H9 (cell line): ENCODE measurements at regions not wholly inside any gene's neighbourhood (a gene's known extent, or its start where the extent isn't known, plus 50 kb on each side); places are given as distances from the start of the nearest gene placed in this dataset.

ENCODE experiments used
- DNase-seq: peaks from one replicate; pipeline ENCODE4 v3.0.0-alpha.2; 2017
- H2AFZ ChIP-seq: one replicate; pipeline ENCODE4 v1.6.1; 2013; ENCODE audit warnings: mild to moderate bottlenecking, low read length, control low read depth, moderate library complexity
- H2AK5ac ChIP-seq: 2 replicates; pipeline ENCODE4 v1.6.1; 2013; ENCODE audit warnings: low read length, control low read depth, mixed read lengths; ENCODE audit not compliant: insufficient read length
- H2BK120ac ChIP-seq: one replicate; pipeline ENCODE4 v1.6.1; 2013; ENCODE audit warnings: low read depth, mild to moderate bottlenecking, low read length, control low read depth, inconsistent platforms; ENCODE audit not compliant: poor library complexity, severe bottlenecking
- H2BK12ac ChIP-seq: 2 replicates; pipeline ENCODE4 v1.6.1; 2013; ENCODE audit warnings: low read length, control low read depth, mixed read lengths, low read depth; ENCODE audit not compliant: insufficient read length
- H2BK15ac ChIP-seq: 2 replicates; pipeline ENCODE4 v1.6.1; 2013; ENCODE audit warnings: low read depth, low read length, control low read depth
- H2BK20ac ChIP-seq: one replicate; pipeline ENCODE4 v1.6.1; 2013; ENCODE audit warnings: low read depth, mild to moderate bottlenecking, low read length, control low read depth, inconsistent platforms; ENCODE audit not compliant: poor library complexity, severe bottlenecking
- H2BK5ac ChIP-seq: 2 replicates; pipeline ENCODE4 v1.6.1; 2013; ENCODE audit warnings: low read length, control low read depth, mixed read lengths; ENCODE audit not compliant: insufficient read length
- H3K14ac ChIP-seq: 2 replicates; pipeline ENCODE4 v1.6.1; 2013; ENCODE audit warnings: low read length, control low read depth; ENCODE audit not compliant: insufficient read depth
- H3K18ac ChIP-seq: 2 replicates; pipeline ENCODE4 v1.6.1; 2013; ENCODE audit warnings: low read depth, mild to moderate bottlenecking, mixed read lengths, low read length, control low read depth; ENCODE audit not compliant: insufficient read length
- H3K23ac ChIP-seq: 2 replicates; pipeline ENCODE4 v1.6.1; 2013; ENCODE audit warnings: low read length, control low read depth, mixed read lengths, low read depth; ENCODE audit not compliant: insufficient read length
- H3K23me2 ChIP-seq: 2 replicates; pipeline ENCODE4 v1.6.1; 2013; ENCODE audit warnings: low read depth, mild to moderate bottlenecking, mixed read lengths, low read length, control low read depth; ENCODE audit not compliant: insufficient read length, poor library complexity, severe bottlenecking
- H3K27ac ChIP-seq: 2 replicates; pipeline ENCODE4 v1.5.1; 2013; ENCODE audit warnings: low read length, control low read depth, mixed read lengths, low read depth; ENCODE audit not compliant: insufficient read length
- H3K27me3 ChIP-seq: 2 replicates; pipeline ENCODE4 v1.6.1; 2013; ENCODE audit warnings: low read length, control low read depth, inconsistent platforms; ENCODE audit not compliant: insufficient read depth
- H3K4ac ChIP-seq: 2 replicates; pipeline ENCODE4 v1.6.1; 2013; ENCODE audit warnings: low read depth, mild to moderate bottlenecking, control low read depth, inconsistent platforms, low read length, moderate library complexity
- H3K4me1 ChIP-seq: 2 replicates; pipeline ENCODE4 v1.6.1; 2013; ENCODE audit warnings: low read length, control low read depth, inconsistent platforms; ENCODE audit not compliant: insufficient read depth
- H3K4me2 ChIP-seq: 2 replicates; pipeline ENCODE4 v1.6.1; 2013; ENCODE audit warnings: low read length, control low read depth, mixed read lengths; ENCODE audit not compliant: insufficient read length, insufficient read depth
- H3K56ac ChIP-seq: 2 replicates; pipeline ENCODE4 v1.6.1; 2013; ENCODE audit warnings: low read depth, mild to moderate bottlenecking, mixed read lengths, low read length, control low read depth; ENCODE audit not compliant: insufficient read length
- H3K79me1 ChIP-seq: 2 replicates; pipeline ENCODE4 v1.6.1; 2013; ENCODE audit warnings: low read depth, mild to moderate bottlenecking, moderate library complexity, low read length, control low read depth, inconsistent platforms; ENCODE audit not compliant: insufficient read depth, poor library complexity, severe bottlenecking
- H3K79me2 ChIP-seq: 2 replicates; pipeline ENCODE4 v1.6.1; 2013; ENCODE audit warnings: low read length, control low read depth, inconsistent platforms; ENCODE audit not compliant: insufficient read depth
- H3K9ac ChIP-seq: 2 replicates; pipeline ENCODE4 v1.6.1; 2013; ENCODE audit warnings: low read length, control low read depth, mixed read lengths; ENCODE audit not compliant: insufficient read length; ENCODE audit errors: extremely low read depth
- H3K9me3 ChIP-seq: one replicate; pipeline ENCODE4 v1.6.1; 2013; ENCODE audit warnings: low read depth, low read length, inconsistent platforms; ENCODE audit not compliant: control insufficient read depth
- H3T11ph ChIP-seq: one replicate; pipeline ENCODE4 v1.6.1; 2013; ENCODE audit warnings: mild to moderate bottlenecking, low read length, control low read depth, inconsistent platforms
- H4K20me1 ChIP-seq: one replicate; pipeline ENCODE4 v1.6.1; 2013; ENCODE audit not compliant: control insufficient read depth, insufficient read length, insufficient read depth
- H4K5ac ChIP-seq: 2 replicates; pipeline ENCODE4 v1.6.1; 2013; ENCODE audit warnings: low read depth, mild to moderate bottlenecking, mixed read lengths, low read length, control low read depth; ENCODE audit not compliant: insufficient read length
- H4K8ac ChIP-seq: replicated peaks from 2 replicates; pipeline ENCODE4 v1.6.1; 2013; ENCODE audit warnings: low read length, control low read depth, mixed read lengths, low read depth; ENCODE audit not compliant: insufficient read length
- H4K91ac ChIP-seq: 2 replicates; pipeline ENCODE4 v1.6.1; 2013; ENCODE audit warnings: low read depth, mild to moderate bottlenecking, moderate library complexity, mixed read lengths, low read length, control low read depth; ENCODE audit not compliant: insufficient read length
- H3K27ac Mint-ChIP-seq, 3 experiments: 2 replicates in 2 of 3; 3 replicates in 1 of 3; pipeline ENCODE4 v1.8.0; 2020 to 2021; ENCODE audit warnings: mixed read lengths in 3 of 3, mild to moderate bottlenecking in 1 of 3, moderate library complexity in 1 of 3
- H3K27me3 Mint-ChIP-seq: 2 replicates; pipeline ENCODE4 v1.8.0; 2021; ENCODE audit warnings: low read depth, mild to moderate bottlenecking, moderate library complexity, mixed read lengths
- H3K36me3 Mint-ChIP-seq, 3 experiments: 2 replicates in 2 of 3; 3 replicates in 1 of 3; pipeline ENCODE4 v1.8.0; 2020 to 2021; ENCODE audit warnings: low read depth in 3 of 3, mixed read lengths in 3 of 3; ENCODE audit not compliant: insufficient read depth in 1 of 3
- H3K4me1 Mint-ChIP-seq, 2 experiments: 2 replicates each; pipeline ENCODE4 v1.8.0; 2020; ENCODE audit warnings: mixed read lengths in 2 of 2
- H3K4me3 Mint-ChIP-seq, 2 experiments: 2 replicates in 1 of 2; 3 replicates in 1 of 2; pipeline ENCODE4 v1.8.0; 2020 to 2021; ENCODE audit warnings: mild to moderate bottlenecking in 2 of 2, mixed read lengths in 2 of 2, moderate library complexity in 1 of 2
- H3K9me3 Mint-ChIP-seq, 2 experiments: 2 replicates in 1 of 2; 3 replicates in 1 of 2; pipeline ENCODE4 v1.8.0; 2020; ENCODE audit warnings: mild to moderate bottlenecking in 2 of 2, mixed read lengths in 2 of 2, moderate library complexity in 1 of 2
- WGBS: extraction: QIAGEN DNeasy Blood & Tissue Kit; methylation state at CpG from one replicate; pipeline ENCODE4 v1.1.7; 2013; ENCODE audit warnings: missing lambda C conversion rate, low lambda C conversion rate, mixed read lengths; ENCODE audit not compliant: insufficient read length; ENCODE audit errors: extremely low coverage; 5-methylcytosine and 5-hydroxymethylcytosine counted together
- TF ChIP-seq, protein P1 (sequence below): fragments of 200-600 bp; sonication (generic); conservative IDR thresholded peaks from 3 replicates; pipeline ENCODE4 v1.8.0; 2021; ENCODE audit warnings: antibody characterized with exemption, mild to moderate bottlenecking

DNA sequence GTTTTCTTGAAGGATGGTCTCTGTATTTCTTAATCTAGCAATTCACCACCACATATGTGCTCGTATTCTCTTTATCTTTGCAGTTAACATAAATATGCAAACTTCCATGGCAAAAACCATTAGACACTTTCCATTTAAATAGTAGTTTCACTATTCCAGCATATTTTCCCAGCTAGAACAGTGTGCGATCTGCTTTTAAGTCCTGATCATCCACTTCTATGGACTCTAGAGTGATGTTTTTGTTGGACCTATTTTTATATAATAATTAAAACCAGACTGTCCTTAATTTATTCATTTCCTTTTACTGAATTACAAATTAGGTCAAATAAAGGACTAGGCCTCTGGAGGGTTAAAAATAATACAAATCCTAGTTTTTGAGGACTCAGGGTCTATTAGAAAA is 418.4 kb upstream of the TRIB2 start:
- Histone ChIP-seq H4K5ac (no peak overlapping the region), H3K27ac (no peak overlapping the region), H4K91ac (no peak overlapping the region), H3K23ac (no peak overlapping the region), H3K14ac (no peak overlapping the region), H3K27me3 (no peaks in the 10 kb centered on the region), H3T11ph (no peak overlapping the region), H2AK5ac (no peak overlapping the region), H3K4ac (no peak overlapping the region), H3K79me2 (no peaks in the 10 kb centered on the region), H2BK120ac (no peak overlapping the region), H2BK20ac (no peak overlapping the region), H3K18ac (no peak overlapping the region), H3K9me3 (no peaks in the 10 kb centered on the region), H3K4me1 (no peaks in the 10 kb centered on the region), H4K20me1 (no peaks in the 10 kb centered on the region), H3K56ac (no peak overlapping the region), H2BK15ac (no peak overlapping the region), H4K8ac (no peak overlapping the region), H3K23me2 (no peaks in the 10 kb centered on the region), H3K9ac (no peak overlapping the region), H2BK5ac (no peak overlapping the region), H3K79me1 (no peaks in the 10 kb centered on the region), H2AFZ (no peak overlapping the region), H2BK12ac (no peak overlapping the region), H3K4me2 (no peak overlapping the region)
- Mint-ChIP-seq H3K27ac (no peak overlapping the region), H3K27me3 (no peaks in the 10 kb centered on the region), H3K36me3 (no peaks in the 10 kb centered on the region; a peak in 1 of 7 replicates), H3K4me3 (no peak overlapping the region), H3K9me3 (no peaks in the 10 kb centered on the region; a peak in 1 of 5 replicates), H3K4me1 (peaks cover 2% of the 10 kb centered on the region in 2 experiments; a peak in 2 of 4 replicates)
- TF ChIP-seq, protein P1, sequence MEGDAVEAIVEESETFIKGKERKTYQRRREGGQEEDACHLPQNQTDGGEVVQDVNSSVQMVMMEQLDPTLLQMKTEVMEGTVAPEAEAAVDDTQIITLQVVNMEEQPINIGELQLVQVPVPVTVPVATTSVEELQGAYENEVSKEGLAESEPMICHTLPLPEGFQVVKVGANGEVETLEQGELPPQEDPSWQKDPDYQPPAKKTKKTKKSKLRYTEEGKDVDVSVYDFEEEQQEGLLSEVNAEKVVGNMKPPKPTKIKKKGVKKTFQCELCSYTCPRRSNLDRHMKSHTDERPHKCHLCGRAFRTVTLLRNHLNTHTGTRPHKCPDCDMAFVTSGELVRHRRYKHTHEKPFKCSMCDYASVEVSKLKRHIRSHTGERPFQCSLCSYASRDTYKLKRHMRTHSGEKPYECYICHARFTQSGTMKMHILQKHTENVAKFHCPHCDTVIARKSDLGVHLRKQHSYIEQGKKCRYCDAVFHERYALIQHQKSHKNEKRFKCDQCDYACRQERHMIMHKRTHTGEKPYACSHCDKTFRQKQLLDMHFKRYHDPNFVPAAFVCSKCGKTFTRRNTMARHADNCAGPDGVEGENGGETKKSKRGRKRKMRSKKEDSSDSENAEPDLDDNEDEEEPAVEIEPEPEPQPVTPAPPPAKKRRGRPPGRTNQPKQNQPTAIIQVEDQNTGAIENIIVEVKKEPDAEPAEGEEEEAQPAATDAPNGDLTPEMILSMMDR = no peak
- no CpG with 5 or more reads among the region's 2 CpGs for WGBS
- DNase-seq = no peak
